ENCODE measurements at regions not wholly inside any gene's neighbourhood (a gene's known extent, or its start where the extent isn't known, plus 50 kb on each side); places are given as distances from the start of the nearest gene placed in this dataset.

- no peak for DNase-seq
Observed at GRCh38 chr15:60095711-60096110, 91.6 kb downstream of the FOXB1 start.

DNA sequence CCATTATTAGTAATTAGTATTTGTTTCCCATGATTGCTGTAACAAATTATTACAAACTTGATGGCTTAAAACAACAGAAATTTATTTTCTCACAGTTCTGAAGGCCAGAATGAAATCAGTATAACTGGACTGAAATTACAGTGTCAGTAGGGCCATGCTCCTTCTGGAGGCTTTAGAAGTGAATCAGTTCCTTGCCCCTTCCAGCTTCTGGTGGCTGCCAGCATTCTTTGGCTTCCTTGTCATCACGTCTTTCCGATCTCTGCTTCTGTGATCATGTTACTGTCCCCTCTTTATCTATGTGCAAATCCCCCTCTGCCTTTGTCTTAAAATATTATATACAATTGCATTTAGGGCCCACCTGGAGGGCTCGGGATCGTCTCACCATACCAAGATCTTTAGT lies 92.0 kb downstream of the FOXB1 start:
- DNase-seq = no peak

DNA sequence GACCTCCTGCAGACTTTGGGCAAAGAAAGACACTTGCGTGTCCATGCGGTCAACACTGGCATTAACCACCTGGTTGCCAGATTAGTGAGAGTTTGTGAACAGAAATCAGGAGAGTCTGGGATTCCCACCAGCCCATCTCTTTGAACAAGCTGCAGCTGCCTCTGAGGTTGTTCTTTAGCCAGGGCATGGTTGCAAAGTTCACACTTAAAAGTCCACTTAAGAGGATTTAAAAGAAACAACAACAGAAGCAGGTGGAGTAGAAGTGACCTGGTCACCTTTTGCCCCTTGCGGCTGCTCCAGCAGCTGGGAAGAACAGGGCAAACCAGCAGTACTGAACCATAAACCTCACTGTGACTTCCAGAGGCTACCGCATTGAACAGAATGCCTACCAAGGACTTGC lies 97.3 kb downstream of the FOXB1 start:
- no peak for DNase-seq

DNA sequence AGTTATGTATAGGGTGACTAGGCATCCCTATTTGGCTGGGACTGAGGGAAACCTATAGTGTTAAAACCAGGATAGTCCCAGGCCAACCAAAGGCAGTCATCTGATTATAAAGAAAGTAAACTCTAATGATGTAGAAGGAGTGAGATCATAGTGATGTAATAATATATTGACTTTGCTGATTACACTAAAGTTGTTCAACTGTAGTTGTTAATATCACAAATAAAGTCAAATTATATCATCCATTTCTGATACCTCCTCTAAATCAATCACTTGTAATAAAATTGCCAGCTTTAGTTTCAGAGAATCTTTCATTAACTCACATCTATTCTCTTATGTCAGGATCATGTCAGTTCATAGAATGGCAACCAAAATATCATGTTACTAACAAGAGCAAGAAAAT lies 98.6 kb downstream of the FOXB1 start:
- DNase-seq = no peak

DNA sequence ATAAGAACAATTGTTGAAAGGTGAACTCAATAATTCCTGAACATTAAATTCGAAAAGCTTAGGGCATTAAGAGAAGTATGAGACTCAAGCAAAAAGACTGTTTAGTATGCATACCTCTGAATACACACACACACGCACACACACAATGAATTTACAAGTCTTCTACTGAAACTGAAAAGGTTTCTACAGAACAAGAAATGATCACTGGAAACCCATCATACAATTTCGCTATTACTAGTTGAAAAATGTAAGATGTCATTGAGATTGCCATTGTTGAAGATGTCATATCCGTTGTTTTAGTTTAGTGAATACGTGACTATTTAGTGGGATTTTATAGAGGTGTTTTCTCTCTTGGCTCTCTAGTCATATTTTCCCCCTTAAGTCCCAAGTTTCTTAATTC lies 106.8 kb downstream of the FOXB1 start:
- DNase-seq = no peak

DNA sequence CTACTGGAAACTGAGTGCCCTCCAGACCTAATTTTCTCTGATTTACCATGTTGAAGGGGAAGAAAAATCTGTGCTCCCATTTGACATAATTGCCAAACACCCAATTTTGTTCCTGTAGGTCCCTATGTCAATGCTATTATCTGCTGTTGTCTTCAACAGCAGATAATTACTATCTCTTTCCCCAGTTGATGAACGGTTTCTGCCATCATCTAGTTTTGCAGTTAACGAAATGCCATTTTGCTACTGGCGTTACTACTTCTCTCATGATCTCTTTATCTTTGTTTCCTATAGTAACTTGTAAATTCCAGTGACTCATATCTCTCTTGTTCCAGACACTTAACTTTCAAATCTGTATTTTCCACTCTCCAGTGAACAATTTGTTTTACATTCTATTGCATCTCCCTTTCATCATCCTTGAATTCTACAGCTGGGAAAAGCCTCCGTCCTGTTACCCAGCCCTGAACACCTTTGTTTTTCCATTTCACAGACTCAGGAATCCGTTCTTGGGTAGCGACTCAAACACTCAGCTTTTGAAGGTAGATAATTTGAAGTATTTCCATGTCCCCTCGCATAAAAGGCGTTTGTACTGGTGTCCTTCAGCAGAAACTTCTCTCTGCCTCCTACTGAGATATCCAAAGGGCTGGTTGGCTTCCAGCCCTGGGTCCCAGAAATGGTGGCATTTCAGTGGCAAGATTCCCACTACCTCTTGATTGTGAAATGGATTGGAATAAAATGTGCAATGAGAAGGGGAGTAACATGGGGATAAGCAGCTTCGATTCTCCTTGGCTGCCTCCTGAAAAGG lies 111.7 kb downstream of the FOXB1 start:
- no peak for DNase-seq

- no peak for DNase-seq
Observed at GRCh38 chr15:60116456-60117089, 112.5 kb downstream of the FOXB1 start.

DNA sequence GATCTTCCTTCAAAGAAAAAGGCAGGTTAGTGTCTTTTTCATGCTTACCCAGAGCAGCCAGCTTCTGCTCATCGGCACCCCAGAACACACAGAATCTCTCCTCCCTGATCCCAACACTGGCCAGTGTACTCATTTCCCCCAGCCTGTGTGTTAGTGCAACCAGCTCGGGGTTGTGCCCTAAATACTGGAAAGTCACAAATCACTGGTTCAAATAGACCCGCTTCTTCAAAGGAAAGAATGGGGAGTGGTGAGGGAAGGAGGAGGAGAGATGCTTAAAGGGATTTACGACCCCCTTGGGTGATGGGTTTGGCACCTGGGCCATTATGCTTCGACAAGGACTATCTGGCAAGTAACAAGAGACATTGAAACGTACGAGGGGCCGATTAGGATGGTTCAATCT lies 114.0 kb downstream of the FOXB1 start:
- no peak for DNase-seq

GRCh38 chr15:60118626-60119025 lies 114.5 kb downstream of the FOXB1 start:
- DNase-seq = no peak

DNA sequence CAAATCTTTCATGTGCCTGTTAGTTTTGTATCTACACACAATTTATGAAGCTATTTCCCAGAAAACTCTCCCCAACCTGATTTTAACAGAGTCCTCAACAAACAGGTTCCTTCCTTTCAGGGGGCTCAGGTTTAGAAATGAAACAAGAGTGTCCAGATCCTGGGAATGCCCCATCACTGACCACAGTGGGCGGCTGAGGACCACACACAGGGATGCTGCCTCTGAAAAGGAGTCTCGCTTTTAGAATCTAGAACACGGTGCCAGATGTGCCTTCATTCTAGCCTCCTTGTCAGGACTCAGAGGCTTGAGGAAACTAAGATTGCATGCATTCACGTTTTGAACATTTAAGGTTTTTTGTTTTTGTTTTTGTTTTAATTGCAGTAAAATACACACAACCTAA lies 115.0 kb downstream of the FOXB1 start:
- DNase-seq = no peak

GRCh38 chr15:60120100-60120499 lies 116.0 kb downstream of the FOXB1 start:
- no peak for DNase-seq

- DNase-seq = no peak
Observed at GRCh38 chr15:60121845-60122244, 117.7 kb downstream of the FOXB1 start.

- no peak for DNase-seq
Observed at GRCh38 chr15:60122691-60123090, 118.6 kb downstream of the FOXB1 start.

- DNase-seq = no peak
Observed at GRCh38 chr15:60124460-60125070, 120.5 kb downstream of the FOXB1 start.

- no peak for DNase-seq
Observed at GRCh38 chr15:60125334-60125733, 121.2 kb downstream of the FOXB1 start.

DNA sequence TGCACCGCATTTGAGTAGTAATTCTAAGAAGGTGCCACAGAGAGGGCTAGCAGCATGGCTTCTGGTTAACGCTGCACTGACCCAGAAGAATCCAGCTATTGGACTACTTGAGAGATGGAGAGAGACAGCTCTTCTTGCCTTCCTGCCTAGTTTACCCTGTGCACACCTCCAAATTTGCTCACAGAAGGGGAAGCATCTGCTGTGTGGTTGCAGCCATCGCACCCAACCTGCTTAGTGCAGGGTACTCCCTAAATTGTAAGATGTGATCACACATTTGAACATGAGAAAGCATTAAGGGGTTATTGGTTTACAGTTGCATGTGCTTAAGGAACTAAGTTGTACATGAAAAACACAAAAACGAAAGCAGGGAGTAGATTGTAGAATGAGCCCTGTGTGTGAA lies 122.1 kb downstream of the FOXB1 start:
- DNase-seq = no peak

DNA sequence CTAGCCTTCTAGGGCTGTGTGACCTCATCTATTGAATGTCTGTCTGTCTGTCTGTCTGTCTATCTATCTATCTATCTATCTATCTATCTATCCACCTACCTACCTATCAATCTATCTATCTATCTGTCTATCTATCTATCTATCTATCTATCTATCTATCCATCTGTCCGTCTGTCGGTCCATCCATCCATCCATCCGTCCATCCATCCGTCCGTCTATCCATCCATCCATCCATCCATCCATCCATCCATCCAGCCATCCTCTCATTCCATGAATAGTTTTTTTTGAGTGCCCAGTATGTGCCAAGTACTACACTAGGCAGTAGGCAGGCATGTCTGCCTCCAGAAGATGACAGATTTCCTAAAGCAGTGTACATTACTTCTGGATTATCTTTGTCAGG lies 122.5 kb downstream of the FOXB1 start:
- no peak for DNase-seq

DNA sequence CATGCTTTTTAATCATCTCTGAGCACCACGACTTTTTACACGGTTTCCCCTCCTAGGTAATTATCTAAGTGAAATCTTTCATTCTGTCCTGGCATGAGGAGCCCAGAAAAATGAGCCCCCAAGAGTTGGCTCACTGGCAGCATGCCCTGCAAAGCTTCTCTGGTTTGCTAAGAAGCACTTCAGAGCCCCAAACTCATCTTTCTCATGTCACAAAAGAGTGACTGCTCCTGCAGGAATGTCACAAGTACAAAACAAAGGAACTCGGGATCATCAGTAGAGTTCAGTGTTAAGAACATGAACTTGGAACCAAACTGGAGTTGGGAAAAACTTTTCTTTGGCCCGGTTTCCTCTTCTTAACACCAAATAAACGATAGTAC lies 123.9 kb downstream of the FOXB1 start:
- no peak for DNase-seq

DNA sequence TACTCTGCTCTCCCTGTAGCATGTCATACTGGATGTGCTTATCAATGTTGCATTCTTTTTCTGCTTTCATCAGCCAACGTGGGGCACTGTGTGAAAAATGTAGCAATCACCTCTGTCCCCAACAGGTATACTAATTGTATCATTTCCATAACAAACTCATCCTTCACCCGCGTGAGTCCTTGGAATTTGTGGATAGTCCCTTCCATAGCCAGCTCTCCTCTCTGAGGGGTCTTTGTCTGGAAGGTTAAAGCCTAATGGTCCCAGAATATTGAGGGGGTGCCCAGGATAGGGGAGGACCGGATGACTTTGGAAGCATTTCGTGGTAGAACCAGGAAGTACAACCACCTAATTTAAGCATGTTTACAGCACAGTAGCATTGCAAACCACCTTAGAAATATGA lies 124.6 kb downstream of the FOXB1 start:
- no peak for DNase-seq

- DNase-seq = no peak
Observed at GRCh38 chr15:60130398-60130797, 126.3 kb downstream of the FOXB1 start.

GRCh38 chr15:60130821-60131220 lies 126.7 kb downstream of the FOXB1 start:
- DNase-seq = no peak

DNA sequence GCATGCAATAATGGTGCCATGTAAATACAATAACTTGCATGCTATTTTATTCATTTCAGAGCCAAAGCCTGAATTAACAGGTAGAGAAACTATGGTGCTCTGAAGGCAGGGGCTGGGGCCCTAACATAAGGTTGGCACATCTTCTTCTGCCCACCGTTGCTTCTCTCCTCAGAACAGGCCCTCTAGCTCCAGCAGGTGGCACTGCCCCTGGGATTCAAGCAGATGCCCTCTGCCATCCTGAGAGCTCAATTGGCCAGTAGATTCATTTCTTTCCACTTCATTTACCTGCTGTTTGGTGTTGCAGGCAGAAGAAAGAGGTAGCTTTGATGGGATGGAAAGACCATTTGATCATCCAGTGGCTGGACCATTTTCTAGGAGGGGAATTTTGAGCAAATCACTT lies 130.5 kb downstream of the FOXB1 start:
- no peak for DNase-seq

- DNase-seq = no peak
Observed at GRCh38 chr15:60135961-60136360, 131.8 kb downstream of the FOXB1 start.

GRCh38 chr15:60137711-60138396 lies 133.7 kb downstream of the FOXB1 start:
- no peak for DNase-seq
